Endothelial cell of umbilical vein (primary cell): ENCODE measurements at regions not wholly inside any gene's neighbourhood (a gene's known extent, or its start where the extent isn't known, plus 50 kb on each side); places are given as distances from the start of the nearest gene placed in this dataset.

ENCODE experiments used
- BruUV-seq: library from RNA; stranded (reverse); fragments of 400-500 nt; replicated peaks from 2 replicates; lab custom pipeline; 2021; lab: Mats Ljungman, UMichigan
- CTCF ChIA-PET: fragments of 300-600, 350-600 bp; sonication (Branson Sonifier 250); formaldehyde crosslinking; loops from one replicate; lab custom pipeline; 2021; ENCODE audit warnings: antibody characterized with exemption, inconsistent platforms; lab: Charles Lee
- POLR2A ChIA-PET: fragments of 300-600, 350-600 bp; sonication (Branson Sonifier 250); formaldehyde crosslinking; loops from one replicate; lab custom pipeline; 2021; ENCODE audit warnings: antibody characterized with exemption, inconsistent platforms; lab: Charles Lee
- DNase-seq: peaks from one replicate; pipeline ENCODE4 v3.0.0-alpha.2; 2011; ENCODE audit warnings: low read depth, low spot score
- FAIRE-seq: peaks from 2 replicates; lab custom pipeline; 2011; peaks lifted over from hg19 to GRCh38; lab: Jason Lieb, UNC
- H2AFZ ChIP-seq: 2 replicates; pipeline ENCODE4 v1.6.0; 2012; ENCODE audit warnings: low read depth, low read length, control low read depth, inconsistent platforms
- H3K27ac ChIP-seq: 2 replicates; pipeline ENCODE4 v1.5.1; 2011; ENCODE audit warnings: low read depth, mild to moderate bottlenecking, control low read depth, low read length, moderate library complexity; ENCODE audit not compliant: insufficient read depth
- H3K27me3 ChIP-seq, 2 experiments: 2 replicates each; pipeline versions ENCODE4 v1.6.0 to v1.6.1; 2011; ENCODE audit warnings: low read length in 2 of 2, mixed read lengths in 1 of 2; ENCODE audit not compliant: control insufficient read depth in 2 of 2, insufficient read depth in 2 of 2
- H3K36me3 ChIP-seq, 2 experiments: 2 replicates in 1 of 2; 3 replicates in 1 of 2; pipeline ENCODE4 v1.5.1; 2011; ENCODE audit warnings: low read length in 2 of 2, mild to moderate bottlenecking in 1 of 2, moderate library complexity in 1 of 2; ENCODE audit not compliant: control insufficient read depth in 2 of 2, insufficient read depth in 2 of 2; ENCODE audit errors: extremely low read depth in 1 of 2
- H3K4me1 ChIP-seq: 3 replicates; pipeline ENCODE4 v1.5.1; 2011; ENCODE audit warnings: mild to moderate bottlenecking, low read length; ENCODE audit not compliant: control insufficient read depth, insufficient read depth; ENCODE audit errors: extremely low read depth
- H3K4me2 ChIP-seq: 2 replicates; pipeline ENCODE4 v1.6.1; 2011; ENCODE audit warnings: low read length, control low read depth, mixed read lengths; ENCODE audit not compliant: insufficient read depth
- H3K4me3 ChIP-seq, 3 experiments: fragments of 200-600 bp in 1 of 3; sonication (generic), shearing (Covaris generic) in 1 of 3; replicated peaks in 1 of 3; 2 replicates each; pipeline ENCODE4 v1.5.1; 2011 to 2016; ENCODE audit warnings: control low read depth in 3 of 3, low read length in 3 of 3, mild to moderate bottlenecking in 2 of 3, inconsistent platforms in 1 of 3, low read depth in 1 of 3, moderate library complexity in 1 of 3; ENCODE audit not compliant: insufficient read depth in 1 of 3
- H3K79me2 ChIP-seq: 2 replicates; pipeline ENCODE4 v1.6.0; 2012; ENCODE audit warnings: low read length, inconsistent platforms; ENCODE audit not compliant: control insufficient read depth, insufficient read depth
- H3K9ac ChIP-seq: replicated peaks from 2 replicates; pipeline ENCODE3; 2011; ENCODE audit warnings: low read length, control low read depth; ENCODE audit not compliant: insufficient read depth; ENCODE audit errors: extremely low read depth
- H3K9me1 ChIP-seq: replicated peaks from 3 replicates; pipeline ENCODE4 v1.6.0; 2011; ENCODE audit warnings: mild to moderate bottlenecking, low read length; ENCODE audit not compliant: control insufficient read depth, insufficient read depth; ENCODE audit errors: extremely low read depth
- H3K9me3 ChIP-seq: replicated peaks from 2 replicates; pipeline ENCODE4 v1.5.1; 2012; ENCODE audit warnings: low read length, inconsistent platforms; ENCODE audit not compliant: control insufficient read depth, insufficient read depth
- H4K20me1 ChIP-seq: replicated peaks from 2 replicates; pipeline ENCODE3; 2011; ENCODE audit warnings: mild to moderate bottlenecking, low read length; ENCODE audit not compliant: control insufficient read depth, insufficient read depth; ENCODE audit errors: extremely low read depth
- FOS ChIP-seq: IDR thresholded peaks from 2 replicates; pipeline ENCODE4 v1.6.1; 2011; ENCODE audit warnings: mild to moderate bottlenecking, low read length, moderate library complexity, borderline replicate concordance; ENCODE audit not compliant: insufficient read depth
- JUN ChIP-seq: IDR thresholded peaks from 2 replicates; pipeline ENCODE4 v1.6.1; 2011; ENCODE audit warnings: borderline replicate concordance, low read depth; ENCODE audit not compliant: insufficient read length, insufficient read depth
- MYC ChIP-seq: IDR thresholded peaks from one replicate; pipeline ENCODE4 v1.6.1; 2011; ENCODE audit warnings: mild to moderate bottlenecking, low read depth, low read length
- POLR2A ChIP-seq: IDR thresholded peaks from 2 replicates; pipeline ENCODE4 v1.6.1; 2012; ENCODE audit warnings: low read depth, mild to moderate bottlenecking, control low read depth, low read length
- POLR2AphosphoS5 ChIP-seq: IDR thresholded peaks from 2 replicates; pipeline ENCODE4 v1.6.1; 2012; ENCODE audit warnings: low read depth, mild to moderate bottlenecking, control low read depth, low read length, moderate library complexity; ENCODE audit not compliant: insufficient read depth
- dilution Hi-C: fragments of 300-500 bp; cut with MboI; formaldehyde crosslinking; loops from one replicate; pipeline ENCODE4 v1.15.0; 2019; ENCODE audit warnings: low sequenced_read_pairs; ENCODE audit not compliant: extremely low pct_ligation_motif_present
- intact Hi-C: fragments of 100-400 bp; cut with micrococcal nuclease; formaldehyde crosslinking; loops from one replicate; pipeline ENCODE4 v1.10.0; 2022
- TF ChIP-seq, protein P1 (sequence below): IDR thresholded peaks from 2 replicates; pipeline ENCODE4 v1.6.1; 2011; ENCODE audit not compliant: insufficient read depth, insufficient read length
- TF ChIP-seq, protein P2 (sequence below), 2 donors: IDR thresholded peaks; 1 replicate in 1 of 2; 2 replicates in 1 of 2; pipeline ENCODE4 v1.5.1; 2011; ENCODE audit warnings: low read length in 2 of 2, mild to moderate bottlenecking in 2 of 2, moderate library complexity in 2 of 2, control low read depth in 1 of 2, inconsistent platforms in 1 of 2, low read depth in 1 of 2; ENCODE audit not compliant: insufficient read depth in 1 of 2; ENCODE audit errors: extremely low read depth in 1 of 2

DNA sequence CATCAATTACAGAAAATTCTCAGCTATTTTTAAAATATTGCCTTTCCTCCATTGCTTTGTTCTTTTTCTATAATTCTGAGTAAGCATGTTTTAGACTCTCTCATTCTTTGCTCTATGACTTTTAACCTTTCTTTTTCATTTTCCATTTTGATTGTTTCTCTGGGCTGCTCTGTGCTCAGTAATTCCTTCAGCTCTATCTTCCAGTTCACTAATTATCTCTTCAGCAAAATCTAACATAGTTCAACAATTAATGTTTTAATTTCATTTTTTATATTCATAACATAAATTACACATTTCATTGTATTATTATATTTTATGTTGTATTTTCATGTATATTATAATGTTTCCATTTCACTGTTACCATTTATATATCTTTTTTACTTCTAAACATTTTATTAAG, 198.8 kb upstream of the NOX3 start:
- intact Hi-C loops = no loop called here
- H3K9ac ChIP-seq = no peak overlapping the region
- H3K4me1 ChIP-seq = no peaks in the 10 kb centered on the region
- dilution Hi-C loops = no loop called here
- H3K79me2 ChIP-seq = no peaks in the 10 kb centered on the region
- no TSS peak for BruUV-seq
- TF ChIP-seq, protein P1, sequence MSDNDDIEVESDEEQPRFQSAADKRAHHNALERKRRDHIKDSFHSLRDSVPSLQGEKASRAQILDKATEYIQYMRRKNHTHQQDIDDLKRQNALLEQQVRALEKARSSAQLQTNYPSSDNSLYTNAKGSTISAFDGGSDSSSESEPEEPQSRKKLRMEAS = no peak
- TF ChIP-seq, protein P2, sequence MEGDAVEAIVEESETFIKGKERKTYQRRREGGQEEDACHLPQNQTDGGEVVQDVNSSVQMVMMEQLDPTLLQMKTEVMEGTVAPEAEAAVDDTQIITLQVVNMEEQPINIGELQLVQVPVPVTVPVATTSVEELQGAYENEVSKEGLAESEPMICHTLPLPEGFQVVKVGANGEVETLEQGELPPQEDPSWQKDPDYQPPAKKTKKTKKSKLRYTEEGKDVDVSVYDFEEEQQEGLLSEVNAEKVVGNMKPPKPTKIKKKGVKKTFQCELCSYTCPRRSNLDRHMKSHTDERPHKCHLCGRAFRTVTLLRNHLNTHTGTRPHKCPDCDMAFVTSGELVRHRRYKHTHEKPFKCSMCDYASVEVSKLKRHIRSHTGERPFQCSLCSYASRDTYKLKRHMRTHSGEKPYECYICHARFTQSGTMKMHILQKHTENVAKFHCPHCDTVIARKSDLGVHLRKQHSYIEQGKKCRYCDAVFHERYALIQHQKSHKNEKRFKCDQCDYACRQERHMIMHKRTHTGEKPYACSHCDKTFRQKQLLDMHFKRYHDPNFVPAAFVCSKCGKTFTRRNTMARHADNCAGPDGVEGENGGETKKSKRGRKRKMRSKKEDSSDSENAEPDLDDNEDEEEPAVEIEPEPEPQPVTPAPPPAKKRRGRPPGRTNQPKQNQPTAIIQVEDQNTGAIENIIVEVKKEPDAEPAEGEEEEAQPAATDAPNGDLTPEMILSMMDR (IDR thresholded peaks at IDR 0.05; ENCODE audit: extremely low read depth in 1 of 2, insufficient read depth in 1 of 2, low read depth in 1 of 2, low read length in 2 of 2) = no peak
- TF ChIP-seq POLR2A = no peak
- no peak for TF ChIP-seq FOS
- no peak for FAIRE-seq
- no peak overlapping the region for H3K4me3 ChIP-seq
- DNase-seq = no peak
- ChIA-PET POLR2A (no interaction called here), CTCF (no interaction called here)
- no peaks in the 10 kb centered on the region for H3K9me1 ChIP-seq
- H3K36me3 ChIP-seq = no peaks in the 10 kb centered on the region
- H3K27me3 ChIP-seq = no peaks in the 10 kb centered on the region
- H3K27ac ChIP-seq = no peak overlapping the region
- no peaks in the 10 kb centered on the region for H4K20me1 ChIP-seq
- no peaks in the 10 kb centered on the region for H3K9me3 ChIP-seq
- no peak overlapping the region for H2AFZ ChIP-seq
- H3K4me2 ChIP-seq = no peak overlapping the region

- no peaks in the 10 kb centered on the region for H3K36me3 ChIP-seq
- dilution Hi-C loops (no loop called here), intact Hi-C loops (no loop called here)
- peaks cover 13% of the 10 kb centered on the region for H3K4me1 ChIP-seq
- no peak overlapping the region for H3K9ac ChIP-seq
- H4K20me1 ChIP-seq = no peaks in the 10 kb centered on the region
- H3K4me3 ChIP-seq = no peak overlapping the region
- no peaks in the 10 kb centered on the region for H3K9me1 ChIP-seq
- no peaks in the 10 kb centered on the region for H3K9me3 ChIP-seq
- no peak overlapping the region for H3K4me2 ChIP-seq
- no TSS peak for BruUV-seq
- FAIRE-seq = no peak
- TF ChIP-seq, protein P2 (IDR thresholded peaks at IDR 0.05; ENCODE audit: extremely low read depth in 1 of 2, insufficient read depth in 1 of 2, low read depth in 1 of 2, low read length in 2 of 2) = no peak
- TF ChIP-seq MYC = no peak
- TF ChIP-seq, protein P1 = no peak
- TF ChIP-seq POLR2A = no peak
- no peak for TF ChIP-seq FOS
- no peak for TF ChIP-seq JUN
- no peak for TF ChIP-seq POLR2AphosphoS5
- H3K27me3 ChIP-seq = no peaks in the 10 kb centered on the region
- DNase-seq = no peak
- no peak overlapping the region for H3K27ac ChIP-seq
- ChIA-PET POLR2A (no interaction called here), CTCF (no interaction called here)
- no peaks in the 10 kb centered on the region for H3K79me2 ChIP-seq
- H2AFZ ChIP-seq = no peak overlapping the region
Measured at GRCh38 chr6:155648301-155648700, 192.7 kb upstream of the NOX3 start.
